ENCODE measurements at regions not wholly inside any gene's neighbourhood (a gene's known extent, or its start where the extent isn't known, plus 50 kb on each side); places are given as distances from the start of the nearest gene placed in this dataset.

DNA sequence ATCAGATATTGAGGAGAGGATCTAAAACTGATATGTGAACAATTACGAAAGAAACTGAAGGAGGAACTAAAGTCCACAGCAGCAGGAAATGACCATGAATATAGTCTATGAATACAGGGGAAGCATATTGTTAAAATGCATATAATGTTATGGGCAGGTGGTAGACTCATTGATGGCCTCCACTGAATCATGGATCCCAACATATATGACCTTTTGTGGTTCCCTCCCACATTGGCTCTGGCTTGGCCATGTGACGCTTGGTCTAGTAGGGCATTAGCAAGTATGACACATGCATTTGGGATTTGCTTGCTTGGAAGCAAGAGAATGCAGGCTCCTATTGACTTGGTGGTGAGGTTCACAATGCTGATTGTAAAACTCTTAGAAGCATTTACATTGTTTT, 55.2 kb upstream of the RAB18 start:
- BruUV-seq (replicated peaks) = no TSS peak
- CTCF ChIA-PET = no interaction called here
- H3K4me3 ChIP-seq = no peak overlapping the region

DNA sequence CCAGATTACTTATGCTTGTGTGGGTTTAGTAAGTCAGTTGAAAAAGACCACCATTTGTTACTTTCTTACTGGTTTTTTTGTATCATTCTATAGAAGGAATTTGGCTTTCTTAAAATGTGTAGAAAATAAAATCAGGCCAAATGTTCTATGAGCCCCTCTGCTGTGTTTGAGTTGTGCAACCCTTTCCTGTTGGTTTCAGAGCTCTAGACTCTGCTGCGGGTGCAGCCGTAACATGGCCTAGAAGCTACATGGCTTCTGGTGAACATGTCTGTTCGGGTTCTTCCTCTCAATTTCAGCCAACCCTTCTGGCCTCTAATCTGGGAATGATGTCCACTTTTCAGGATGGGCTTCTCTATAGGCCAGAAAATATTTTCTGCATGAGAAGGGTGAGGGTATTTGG, 56.6 kb upstream of the RAB18 start:
- H3K4me3 ChIP-seq = no peak overlapping the region
- no peaks in the 10 kb centered on the region for H4K20me1 ChIP-seq (ENCODE audit: control insufficient read depth, insufficient read depth)
- no peak overlapping the region for H3K27ac ChIP-seq (ENCODE audit: control insufficient read depth, insufficient read depth)
- H3K4me2 ChIP-seq (ENCODE audit: control insufficient read depth, insufficient read depth) = no peak overlapping the region
- H3K27me3 ChIP-seq (replicated peaks in 1 of 2; ENCODE audit: control insufficient read depth in 2 of 2, insufficient read depth in 2 of 2, low read length in 1 of 2) = no peaks in the 10 kb centered on the region
- no peak for DNase-seq (ENCODE audit: low read depth, low spot score)
- no peaks in the 10 kb centered on the region for H3K79me2 ChIP-seq (ENCODE audit: control insufficient read depth, insufficient read depth, low read length)
- ChIA-PET RAD21 (ENCODE audit: unreplicated experiment) (interaction anchor here (0.7 to 0.8 kb wide), 3 partner anchors 28 to 732 kb away, joined by 3 to 4 read pairs (median 3); no protein-coding TSS in a partner anchor), SMC1A (ENCODE audit: uncharacterized antibody, unreplicated experiment) (interaction anchor here (0.5 to 1.8 kb wide), 3 partner anchors 210 to 1237 kb away, joined by 3 to 5 read pairs (median 3); no protein-coding TSS in a partner anchor), CTCF (interaction anchor here (0.6 to 1.0 kb wide), 3 partner anchors 13 to 210 kb away, joined by 3 to 6 read pairs (median 4); no protein-coding TSS in a partner anchor), POLR2A (no interaction called here)
- in situ Hi-C loops (cut with MboI) (loop anchor here (5.0 to 25.0 kb wide), 2 partner anchors 205 to 740 kb away; no protein-coding TSS in a partner anchor), intact Hi-C loops (cut with micrococcal nuclease; ENCODE audit: unreplicated experiment) (loop anchor here (2.0 to 5.0 kb wide), 3 partner anchors 100 to 731 kb away; no protein-coding TSS in a partner anchor)
- BruUV-seq (replicated peaks) = no TSS peak
- no peaks in the 10 kb centered on the region for H3K9me3 ChIP-seq (replicated peaks; ENCODE audit: control insufficient read depth, insufficient read depth, low read length)
- 46% methylated on average over 3 of the region's 3 CpGs for WGBS (ENCODE audit: insufficient coverage, insufficient replicate concordance, low lambda C conversion rate, missing lambda C conversion rate)
- no peaks in the 10 kb centered on the region for H3K36me3 ChIP-seq (ENCODE audit: control insufficient read depth in 2 of 2, insufficient read depth in 2 of 2, low read length in 1 of 2)
- H3K9ac ChIP-seq (ENCODE audit: control insufficient read depth, insufficient read depth, low read length) = no peak overlapping the region
- ATAC-seq = no peak
- no peaks in the 10 kb centered on the region for H3K4me1 ChIP-seq (ENCODE audit: control insufficient read depth, insufficient read depth, low read length)
- no peak for FAIRE-seq
- H2AFZ ChIP-seq (ENCODE audit: control insufficient read depth, low read depth, low read length) = no peak overlapping the region
- TF ChIP-seq SMAD1 (IDR thresholded peaks at IDR 0.05; ENCODE audit: low read depth, partially characterized antibody) (no peak), BACH1 (IDR thresholded peaks at IDR 0.05; ENCODE audit: borderline replicate concordance) (no peak), PAX5 (IDR thresholded peaks at IDR 0.05; ENCODE audit: borderline replicate concordance, low read depth, low read length) (no peak), POU2F2 (IDR thresholded peaks at IDR 0.05; ENCODE audit: borderline replicate concordance, low read depth, low read length) (no peak), HDAC2 (IDR thresholded peaks at IDR 0.05) (no peak), POLR2AphosphoS5 (IDR thresholded peaks at IDR 0.05; ENCODE audit: low read length) (no peak)
- TF ChIP-seq, protein P1, sequence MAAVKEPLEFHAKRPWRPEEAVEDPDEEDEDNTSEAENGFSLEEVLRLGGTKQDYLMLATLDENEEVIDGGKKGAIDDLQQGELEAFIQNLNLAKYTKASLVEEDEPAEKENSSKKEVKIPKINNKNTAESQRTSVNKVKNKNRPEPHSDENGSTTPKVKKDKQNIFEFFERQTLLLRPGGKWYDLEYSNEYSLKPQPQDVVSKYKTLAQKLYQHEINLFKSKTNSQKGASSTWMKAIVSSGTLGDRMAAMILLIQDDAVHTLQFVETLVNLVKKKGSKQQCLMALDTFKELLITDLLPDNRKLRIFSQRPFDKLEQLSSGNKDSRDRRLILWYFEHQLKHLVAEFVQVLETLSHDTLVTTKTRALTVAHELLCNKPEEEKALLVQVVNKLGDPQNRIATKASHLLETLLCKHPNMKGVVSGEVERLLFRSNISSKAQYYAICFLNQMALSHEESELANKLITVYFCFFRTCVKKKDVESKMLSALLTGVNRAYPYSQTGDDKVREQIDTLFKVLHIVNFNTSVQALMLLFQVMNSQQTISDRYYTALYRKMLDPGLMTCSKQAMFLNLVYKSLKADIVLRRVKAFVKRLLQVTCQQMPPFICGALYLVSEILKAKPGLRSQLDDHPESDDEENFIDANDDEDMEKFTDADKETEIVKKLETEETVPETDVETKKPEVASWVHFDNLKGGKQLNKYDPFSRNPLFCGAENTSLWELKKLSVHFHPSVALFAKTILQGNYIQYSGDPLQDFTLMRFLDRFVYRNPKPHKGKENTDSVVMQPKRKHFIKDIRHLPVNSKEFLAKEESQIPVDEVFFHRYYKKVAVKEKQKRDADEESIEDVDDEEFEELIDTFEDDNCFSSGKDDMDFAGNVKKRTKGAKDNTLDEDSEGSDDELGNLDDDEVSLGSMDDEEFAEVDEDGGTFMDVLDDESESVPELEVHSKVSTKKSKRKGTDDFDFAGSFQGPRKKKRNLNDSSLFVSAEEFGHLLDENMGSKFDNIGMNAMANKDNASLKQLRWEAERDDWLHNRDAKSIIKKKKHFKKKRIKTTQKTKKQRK (IDR thresholded peaks at IDR 0.05; ENCODE audit: low read depth, low read length) = no peak
- TF ChIP-seq, protein P2, sequence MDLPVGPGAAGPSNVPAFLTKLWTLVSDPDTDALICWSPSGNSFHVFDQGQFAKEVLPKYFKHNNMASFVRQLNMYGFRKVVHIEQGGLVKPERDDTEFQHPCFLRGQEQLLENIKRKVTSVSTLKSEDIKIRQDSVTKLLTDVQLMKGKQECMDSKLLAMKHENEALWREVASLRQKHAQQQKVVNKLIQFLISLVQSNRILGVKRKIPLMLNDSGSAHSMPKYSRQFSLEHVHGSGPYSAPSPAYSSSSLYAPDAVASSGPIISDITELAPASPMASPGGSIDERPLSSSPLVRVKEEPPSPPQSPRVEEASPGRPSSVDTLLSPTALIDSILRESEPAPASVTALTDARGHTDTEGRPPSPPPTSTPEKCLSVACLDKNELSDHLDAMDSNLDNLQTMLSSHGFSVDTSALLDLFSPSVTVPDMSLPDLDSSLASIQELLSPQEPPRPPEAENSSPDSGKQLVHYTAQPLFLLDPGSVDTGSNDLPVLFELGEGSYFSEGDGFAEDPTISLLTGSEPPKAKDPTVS (IDR thresholded peaks at IDR 0.05; ENCODE audit: low read depth, low read length) = no peak
- TF ChIP-seq, protein P3, sequence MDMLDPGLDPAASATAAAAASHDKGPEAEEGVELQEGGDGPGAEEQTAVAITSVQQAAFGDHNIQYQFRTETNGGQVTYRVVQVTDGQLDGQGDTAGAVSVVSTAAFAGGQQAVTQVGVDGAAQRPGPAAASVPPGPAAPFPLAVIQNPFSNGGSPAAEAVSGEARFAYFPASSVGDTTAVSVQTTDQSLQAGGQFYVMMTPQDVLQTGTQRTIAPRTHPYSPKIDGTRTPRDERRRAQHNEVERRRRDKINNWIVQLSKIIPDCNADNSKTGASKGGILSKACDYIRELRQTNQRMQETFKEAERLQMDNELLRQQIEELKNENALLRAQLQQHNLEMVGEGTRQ (IDR thresholded peaks at IDR 0.05; ENCODE audit: borderline replicate concordance, low read depth, low read length) = no peak

More for the DNA sequence above, 55.2 kb upstream of the RAB18 start:
- ChIA-PET SMC1A (ENCODE audit: uncharacterized antibody, unreplicated experiment) (interaction anchor here (0.7 to 1.8 kb wide), 3 partner anchors 206 to 931 kb away, joined by 3 to 5 read pairs (median 3); no protein-coding TSS in a partner anchor), POLR2A (no interaction called here), RAD21 (ENCODE audit: unreplicated experiment) (no interaction called here)
- no peak overlapping the region for H3K27ac ChIP-seq (ENCODE audit: control insufficient read depth, insufficient read depth)
- no peak for DNase-seq (ENCODE audit: low read depth, low spot score)
- no peaks in the 10 kb centered on the region for H3K9me3 ChIP-seq (replicated peaks; ENCODE audit: control insufficient read depth, insufficient read depth, low read length)
- H3K36me3 ChIP-seq (ENCODE audit: control insufficient read depth in 2 of 2, insufficient read depth in 2 of 2, low read length in 1 of 2) = no peaks in the 10 kb centered on the region
- H3K79me2 ChIP-seq (ENCODE audit: control insufficient read depth, insufficient read depth, low read length) = no peaks in the 10 kb centered on the region
- no peaks in the 10 kb centered on the region for H4K20me1 ChIP-seq (ENCODE audit: control insufficient read depth, insufficient read depth)
- no peak overlapping the region for H3K4me2 ChIP-seq (ENCODE audit: control insufficient read depth, insufficient read depth)
- H2AFZ ChIP-seq (ENCODE audit: control insufficient read depth, low read depth, low read length) = no peak overlapping the region
- no peaks in the 10 kb centered on the region for H3K27me3 ChIP-seq (replicated peaks in 1 of 2; ENCODE audit: control insufficient read depth in 2 of 2, insufficient read depth in 2 of 2, low read length in 1 of 2)
- 24% methylated on average over 2 of the region's 2 CpGs for WGBS (ENCODE audit: insufficient coverage, insufficient replicate concordance, low lambda C conversion rate, missing lambda C conversion rate)
- intact Hi-C loops (cut with micrococcal nuclease; ENCODE audit: unreplicated experiment) = loop anchor here (5.0 kb wide), 2 partner anchors 98 to 208 kb away; no protein-coding TSS in a partner anchor
- in situ Hi-C loops (cut with MboI) = loop anchor here (5.0 to 25.0 kb wide), 2 partner anchors 203 to 738 kb away; no protein-coding TSS in a partner anchor
- no peaks in the 10 kb centered on the region for H3K4me1 ChIP-seq (ENCODE audit: control insufficient read depth, insufficient read depth, low read length)
- H3K9ac ChIP-seq (ENCODE audit: control insufficient read depth, insufficient read depth, low read length) = no peak overlapping the region
- no peak for TF ChIP-seq CREB1 (IDR thresholded peaks at IDR 0.05; ENCODE audit: low read depth)
- TF ChIP-seq EED (IDR thresholded peaks at IDR 0.05; ENCODE audit: low read depth) = no peak
- ATAC-seq = no peak
- FAIRE-seq = no peak
